ENCODE measurements at regions not wholly inside any gene's neighbourhood (a gene's known extent, or its start where the extent isn't known, plus 50 kb on each side); places are given as distances from the start of the nearest gene placed in this dataset.

GRCh38 chr5:58403822-58404433 is 56.0 kb downstream of the PLK2 start:
- peaks cover 5% of the 10 kb centered on the region for H3K27me3 Mint-ChIP-seq (ENCODE audit: low read depth)
- H3K4me3 Mint-ChIP-seq = no peak overlapping the region
- H3K27ac Mint-ChIP-seq = no peak overlapping the region
- no peaks in the 10 kb centered on the region for H3K4me1 Mint-ChIP-seq (ENCODE audit: low read depth)
- no peaks in the 10 kb centered on the region for H3K9me3 Mint-ChIP-seq
- DNase-seq (ENCODE audit: low spot score) = no peak
- no peaks in the 10 kb centered on the region for H3K36me3 Mint-ChIP-seq (ENCODE audit: low read depth)

GRCh38 chr5:58401701-58402100 is 58.2 kb downstream of the PLK2 start:
- no peaks in the 10 kb centered on the region for H3K4me1 Mint-ChIP-seq (ENCODE audit: low read depth)
- no peaks in the 10 kb centered on the region for H3K36me3 Mint-ChIP-seq (ENCODE audit: low read depth)
- H3K27ac Mint-ChIP-seq = no peak overlapping the region
- no peak for DNase-seq (ENCODE audit: low spot score)
- H3K27me3 Mint-ChIP-seq (ENCODE audit: low read depth) = peaks cover 2% of the 10 kb centered on the region
- H3K4me3 Mint-ChIP-seq = no peak overlapping the region
- H3K9me3 Mint-ChIP-seq = no peaks in the 10 kb centered on the region

GRCh38 chr5:58400737-58401136 is 59.1 kb downstream of the PLK2 start:
- no peaks in the 10 kb centered on the region for H3K9me3 Mint-ChIP-seq
- H3K27me3 Mint-ChIP-seq (ENCODE audit: low read depth) = peaks cover 2% of the 10 kb centered on the region
- no peaks in the 10 kb centered on the region for H3K4me1 Mint-ChIP-seq (ENCODE audit: low read depth)
- DNase-seq (ENCODE audit: low spot score) = no peak
- no peak overlapping the region for H3K4me3 Mint-ChIP-seq
- H3K27ac Mint-ChIP-seq = no peak overlapping the region
- H3K36me3 Mint-ChIP-seq (ENCODE audit: low read depth) = no peaks in the 10 kb centered on the region

- Mint-ChIP-seq H3K9me3 (no peaks in the 10 kb centered on the region), H3K27me3 (ENCODE audit: low read depth) (peaks cover 2% of the 10 kb centered on the region), H3K4me3 (no peak overlapping the region), H3K36me3 (ENCODE audit: low read depth) (no peaks in the 10 kb centered on the region), H3K27ac (no peak overlapping the region), H3K4me1 (ENCODE audit: low read depth) (no peaks in the 10 kb centered on the region)
- no peak for DNase-seq (ENCODE audit: low spot score)
Measured at GRCh38 chr5:58399951-58400350, 59.9 kb downstream of the PLK2 start.

GRCh38 chr5:58394339-58394738 is 65.5 kb downstream of the PLK2 start:
- Mint-ChIP-seq H3K4me1 (ENCODE audit: low read depth) (no peaks in the 10 kb centered on the region), H3K27me3 (ENCODE audit: low read depth) (no peaks in the 10 kb centered on the region), H3K36me3 (ENCODE audit: low read depth) (no peaks in the 10 kb centered on the region), H3K27ac (no peak overlapping the region), H3K9me3 (no peaks in the 10 kb centered on the region), H3K4me3 (no peak overlapping the region)
- DNase-seq (ENCODE audit: low spot score) = no peak

GRCh38 chr5:58393716-58394115 is 66.2 kb downstream of the PLK2 start:
- Mint-ChIP-seq H3K27ac (no peak overlapping the region), H3K36me3 (ENCODE audit: low read depth) (no peaks in the 10 kb centered on the region), H3K4me3 (no peak overlapping the region), H3K4me1 (ENCODE audit: low read depth) (no peaks in the 10 kb centered on the region), H3K27me3 (ENCODE audit: low read depth) (no peaks in the 10 kb centered on the region), H3K9me3 (no peaks in the 10 kb centered on the region)
- no peak for DNase-seq (ENCODE audit: low spot score)

- Mint-ChIP-seq H3K4me1 (ENCODE audit: low read depth) (no peaks in the 10 kb centered on the region), H3K36me3 (ENCODE audit: low read depth) (no peaks in the 10 kb centered on the region), H3K9me3 (no peaks in the 10 kb centered on the region), H3K27me3 (ENCODE audit: low read depth) (no peaks in the 10 kb centered on the region), H3K4me3 (no peak overlapping the region), H3K27ac (no peak overlapping the region)
- DNase-seq (ENCODE audit: low spot score) = no peak
Measured at GRCh38 chr5:58392496-58392895, 67.4 kb downstream of the PLK2 start.

GRCh38 chr5:58383448-58383847 is 76.4 kb downstream of the PLK2 start:
- Mint-ChIP-seq H3K9me3 (peaks cover 28% of the 10 kb centered on the region), H3K36me3 (ENCODE audit: low read depth) (no peaks in the 10 kb centered on the region), H3K27ac (no peak overlapping the region), H3K4me1 (ENCODE audit: low read depth) (no peaks in the 10 kb centered on the region), H3K27me3 (ENCODE audit: low read depth) (no peaks in the 10 kb centered on the region), H3K4me3 (no peak overlapping the region)
- DNase-seq (ENCODE audit: low spot score) = no peak

GRCh38 chr5:58382131-58382534 is 77.8 kb downstream of the PLK2 start:
- Mint-ChIP-seq H3K27ac (no peak overlapping the region), H3K4me1 (ENCODE audit: low read depth) (no peaks in the 10 kb centered on the region), H3K9me3 (peaks cover 29% of the 10 kb centered on the region), H3K36me3 (ENCODE audit: low read depth) (no peaks in the 10 kb centered on the region), H3K4me3 (no peak overlapping the region), H3K27me3 (ENCODE audit: low read depth) (no peaks in the 10 kb centered on the region)
- DNase-seq (ENCODE audit: low spot score) = no peak

- H3K9me3 Mint-ChIP-seq = peaks cover 29% of the 10 kb centered on the region
- H3K36me3 Mint-ChIP-seq (ENCODE audit: low read depth) = no peaks in the 10 kb centered on the region
- H3K27me3 Mint-ChIP-seq (ENCODE audit: low read depth) = no peaks in the 10 kb centered on the region
- H3K4me1 Mint-ChIP-seq (ENCODE audit: low read depth) = no peaks in the 10 kb centered on the region
- no peak overlapping the region for H3K4me3 Mint-ChIP-seq
- DNase-seq (ENCODE audit: low spot score) = no peak
- no peak overlapping the region for H3K27ac Mint-ChIP-seq
Measured at GRCh38 chr5:58381566-58381965, 78.3 kb downstream of the PLK2 start.

- Mint-ChIP-seq H3K27ac (no peak overlapping the region), H3K4me3 (no peak overlapping the region), H3K9me3 (peaks cover 33% of the 10 kb centered on the region), H3K27me3 (ENCODE audit: low read depth) (no peaks in the 10 kb centered on the region), H3K36me3 (ENCODE audit: low read depth) (no peaks in the 10 kb centered on the region), H3K4me1 (ENCODE audit: low read depth) (no peaks in the 10 kb centered on the region)
- no peak for DNase-seq (ENCODE audit: low spot score)
Measured at GRCh38 chr5:58380655-58381054, 79.2 kb downstream of the PLK2 start.

- no peaks in the 10 kb centered on the region for H3K36me3 Mint-ChIP-seq (ENCODE audit: low read depth)
- no peak overlapping the region for H3K4me3 Mint-ChIP-seq
- H3K27me3 Mint-ChIP-seq (ENCODE audit: low read depth) = no peaks in the 10 kb centered on the region
- DNase-seq (ENCODE audit: low spot score) = no peak
- H3K4me1 Mint-ChIP-seq (ENCODE audit: low read depth) = no peaks in the 10 kb centered on the region
- H3K9me3 Mint-ChIP-seq = peaks cover 33% of the 10 kb centered on the region
- no peak overlapping the region for H3K27ac Mint-ChIP-seq
Measured at GRCh38 chr5:58378613-58379390, 81.1 kb downstream of the PLK2 start.

GRCh38 chr5:58370606-58371005 is 89.3 kb downstream of the PLK2 start:
- H3K36me3 Mint-ChIP-seq (ENCODE audit: low read depth) = no peaks in the 10 kb centered on the region
- no peak overlapping the region for H3K4me3 Mint-ChIP-seq
- DNase-seq (ENCODE audit: low spot score) = no peak
- no peaks in the 10 kb centered on the region for H3K4me1 Mint-ChIP-seq (ENCODE audit: low read depth)
- no peaks in the 10 kb centered on the region for H3K9me3 Mint-ChIP-seq
- no peak overlapping the region for H3K27ac Mint-ChIP-seq
- H3K27me3 Mint-ChIP-seq (ENCODE audit: low read depth) = no peaks in the 10 kb centered on the region

GRCh38 chr5:58369513-58370190 is 90.2 kb downstream of the PLK2 start:
- Mint-ChIP-seq H3K4me3 (no peak overlapping the region), H3K36me3 (ENCODE audit: low read depth) (no peaks in the 10 kb centered on the region), H3K27me3 (ENCODE audit: low read depth) (no peaks in the 10 kb centered on the region), H3K9me3 (no peaks in the 10 kb centered on the region), H3K27ac (no peak overlapping the region), H3K4me1 (ENCODE audit: low read depth) (no peaks in the 10 kb centered on the region)
- no peak for DNase-seq (ENCODE audit: low spot score)
